GM19438 (cell line): ENCODE measurements at regions not wholly inside any gene's neighbourhood (a gene's known extent, or its start where the extent isn't known, plus 50 kb on each side); places are given as distances from the start of the nearest gene placed in this dataset.

ENCODE experiments used
- ATAC-seq: cut with Tn5 transposase; IDR thresholded peaks from one replicate; pipeline ENCODE4 v1.9.1; 2021; ENCODE audit warnings: low read depth; ENCODE audit not compliant: unreplicated experiment

DNA sequence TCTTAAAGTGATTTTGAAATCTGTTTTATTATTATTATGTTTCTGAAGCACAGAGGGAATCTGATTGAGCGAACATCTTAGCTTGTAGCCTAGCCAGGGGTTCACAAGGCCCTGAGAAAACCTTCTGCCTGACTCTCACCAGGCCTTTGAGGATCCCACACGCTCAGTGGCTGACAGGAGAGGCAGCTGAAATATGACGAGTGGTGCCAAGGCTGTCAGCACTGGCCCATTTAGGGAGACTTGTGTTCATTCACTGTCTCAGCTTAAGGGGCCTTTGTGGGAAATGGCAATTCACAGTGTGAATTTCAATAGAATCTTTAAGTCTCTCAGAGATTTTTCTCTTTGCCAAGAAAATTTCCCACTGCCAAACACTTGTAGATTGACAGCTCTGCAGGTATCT, 770.9 kb downstream of the TUSC7 start:
- ATAC-seq = no peak

DNA sequence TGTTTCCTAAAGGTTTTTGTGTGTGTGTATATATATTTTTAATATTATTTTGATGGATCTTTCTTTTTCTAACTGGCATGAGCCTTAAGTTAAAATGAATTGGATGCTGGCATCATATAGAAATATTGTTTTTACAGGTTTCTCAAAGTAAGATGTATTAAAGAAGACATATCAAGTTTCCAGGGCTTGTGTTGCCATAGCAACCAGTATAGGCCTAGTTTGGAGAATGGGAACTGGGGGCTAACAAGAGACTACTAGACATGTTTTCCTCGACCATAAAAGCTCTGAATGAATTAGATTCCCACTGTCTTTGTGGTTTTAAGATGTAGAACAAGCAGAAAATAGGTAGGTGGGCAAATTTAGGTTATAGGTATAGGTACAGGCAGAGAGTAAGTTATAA, 771.4 kb downstream of the TUSC7 start:
- ATAC-seq = no peak

DNA sequence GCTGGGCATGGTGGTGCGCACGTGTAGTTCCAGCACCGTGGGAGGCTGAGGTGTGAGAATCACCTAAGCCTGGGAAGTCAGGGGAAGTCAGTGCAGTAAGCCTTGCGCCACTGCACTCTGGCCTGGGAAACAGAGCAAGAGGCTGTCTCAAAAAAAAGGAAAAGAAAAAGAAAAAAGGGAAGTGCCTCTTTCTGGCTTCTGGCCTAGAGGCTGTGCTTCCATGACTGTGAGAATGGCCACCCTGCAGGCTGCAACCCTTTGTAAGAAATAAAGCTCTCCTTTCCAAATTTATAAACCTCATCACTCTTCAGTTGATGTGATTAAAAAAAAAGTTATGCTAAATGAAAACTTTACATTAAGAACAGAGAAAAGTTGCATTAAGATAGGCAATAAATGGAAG, 774.3 kb downstream of the TUSC7 start:
- no peak for ATAC-seq

DNA sequence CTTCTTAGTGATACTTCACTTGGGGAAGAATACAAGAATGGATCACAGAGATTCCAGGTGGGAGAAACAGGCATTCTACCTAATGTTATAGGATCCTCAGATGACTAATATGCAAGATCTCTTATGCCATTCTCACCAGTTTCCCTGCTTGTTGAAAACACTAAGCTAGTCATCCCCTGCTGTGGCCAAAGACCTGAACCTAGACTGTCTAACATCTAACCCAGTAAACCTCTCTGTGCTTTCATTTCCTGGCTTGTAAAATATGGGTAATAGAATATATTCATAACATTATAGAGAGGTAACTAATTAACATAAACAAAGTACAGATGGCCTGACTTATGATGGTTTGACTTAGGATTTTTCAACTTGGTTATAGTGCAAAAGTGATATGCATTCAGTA, 776.3 kb downstream of the TUSC7 start:
- no peak for ATAC-seq

DNA sequence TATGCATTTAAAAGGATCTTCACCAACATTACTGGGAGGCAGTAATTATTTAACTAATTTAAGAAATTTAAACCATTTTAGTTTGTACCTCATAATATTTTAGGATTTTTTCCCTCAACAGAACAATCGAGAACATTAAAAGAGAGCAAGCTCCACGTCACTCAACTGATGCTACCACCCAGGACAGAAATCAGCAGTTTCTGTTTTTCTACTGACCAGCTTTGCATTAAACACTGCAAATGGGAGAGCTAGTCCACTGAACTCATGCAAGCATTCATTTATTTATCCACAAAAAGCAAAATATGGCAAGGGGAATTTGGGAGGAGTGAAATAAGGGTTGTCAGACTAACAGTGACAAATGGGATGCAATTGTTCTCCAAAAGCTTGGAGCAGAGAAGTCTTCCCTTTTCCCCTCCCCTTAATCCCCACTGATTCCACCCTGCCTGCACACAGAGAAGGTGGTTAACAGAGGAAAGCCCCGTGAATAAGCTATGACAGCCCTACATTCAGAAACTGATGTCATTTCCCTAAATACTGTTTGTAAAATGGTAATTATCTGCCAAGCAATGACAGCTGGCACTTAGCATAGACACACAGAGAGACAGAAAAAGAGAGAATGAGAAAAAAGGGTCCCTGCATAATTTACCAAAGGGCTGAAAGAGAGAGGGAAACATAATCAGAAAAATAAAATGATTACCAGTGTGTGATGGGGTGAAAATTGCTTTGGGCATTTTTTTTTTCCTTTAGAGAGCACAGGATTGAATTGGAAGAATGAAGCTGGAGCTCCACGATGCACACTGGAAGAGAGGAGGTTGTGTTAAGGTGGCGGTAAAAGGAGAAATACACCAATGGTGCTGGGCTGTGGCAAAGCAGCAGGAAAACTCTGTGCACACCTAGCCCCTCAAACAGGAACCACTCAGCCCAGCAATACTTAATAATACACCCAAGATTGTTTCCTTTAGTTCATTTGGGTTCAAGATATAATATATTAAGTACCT, 777.4 kb downstream of the TUSC7 start:
- peak; percentile 53 for ATAC-seq

DNA sequence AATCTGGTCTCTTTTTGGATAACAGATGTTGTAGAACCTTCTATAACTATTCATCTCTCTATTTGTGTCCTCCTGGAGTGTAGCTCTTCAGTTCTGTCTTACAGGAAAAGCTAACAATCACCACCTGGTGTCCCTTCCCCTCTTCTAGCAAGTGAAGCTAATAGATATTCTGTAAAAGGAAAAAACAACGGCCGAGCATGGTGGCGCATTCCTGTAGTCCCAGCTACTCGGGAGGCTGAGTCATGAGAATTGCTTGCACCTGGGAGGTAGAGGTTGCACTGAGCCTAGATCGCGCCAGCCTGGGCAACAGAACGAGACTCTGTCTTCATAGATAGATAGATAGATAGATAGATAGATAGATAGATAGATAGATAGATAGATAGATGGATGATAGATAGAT, 779.4 kb downstream of the TUSC7 start:
- ATAC-seq = no peak

DNA sequence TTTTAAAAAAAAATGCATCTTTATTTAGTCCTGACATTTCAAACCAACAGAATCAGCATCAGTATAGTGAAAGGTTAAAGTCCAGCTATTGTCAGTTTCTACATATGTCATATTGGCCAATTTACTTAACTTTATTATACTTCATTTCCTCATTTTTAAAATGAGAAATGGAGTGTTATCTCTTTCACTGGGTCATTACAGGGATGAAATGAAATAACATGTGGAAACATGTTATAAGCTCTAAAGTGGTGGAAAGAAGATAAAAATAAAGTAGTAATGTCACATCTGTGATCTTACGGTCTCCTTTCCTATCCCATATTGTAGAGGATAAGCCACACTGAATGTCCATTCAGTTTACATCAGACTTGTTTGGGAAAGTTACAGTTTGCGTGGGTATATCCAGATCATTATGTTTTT, 780.1 kb downstream of the TUSC7 start:
- ATAC-seq = no peak

DNA sequence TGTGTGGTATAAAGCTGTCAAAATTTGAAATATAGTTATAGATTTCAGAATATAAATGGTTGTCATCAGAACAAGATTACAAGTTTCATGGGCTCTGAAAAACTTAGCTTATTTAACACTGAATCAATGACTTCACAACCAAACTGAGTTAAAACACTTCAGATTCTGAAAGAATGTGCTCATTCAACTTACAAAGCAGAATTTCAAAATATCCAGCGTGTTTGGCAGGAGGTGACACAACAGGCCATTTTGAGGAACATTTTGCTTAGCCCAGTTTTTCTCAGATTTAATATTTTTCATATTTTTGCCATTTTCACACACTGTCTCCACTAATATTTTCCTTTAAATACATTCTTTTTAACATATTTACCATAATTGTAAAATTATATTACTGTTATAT, 781.1 kb downstream of the TUSC7 start:
- no peak for ATAC-seq

DNA sequence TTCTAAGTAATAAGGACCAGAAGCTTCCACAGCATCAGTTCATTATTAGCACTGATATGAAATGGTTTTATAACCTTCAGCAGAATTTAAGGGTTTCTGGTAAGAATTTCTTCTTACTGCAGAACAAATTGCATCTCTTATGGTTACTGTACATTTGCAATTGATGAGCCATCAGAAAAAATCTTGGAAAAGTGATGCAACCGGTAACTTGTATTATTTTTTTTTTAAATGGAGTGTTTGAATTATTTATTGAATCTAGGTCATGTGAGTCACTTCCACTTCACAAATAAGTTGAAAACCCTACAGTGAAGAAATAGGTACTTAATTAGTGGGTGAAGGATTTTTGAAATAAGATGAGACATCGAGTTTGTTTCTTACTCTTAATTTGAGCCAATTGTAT, 786.0 kb downstream of the TUSC7 start:
- ATAC-seq = no peak

DNA sequence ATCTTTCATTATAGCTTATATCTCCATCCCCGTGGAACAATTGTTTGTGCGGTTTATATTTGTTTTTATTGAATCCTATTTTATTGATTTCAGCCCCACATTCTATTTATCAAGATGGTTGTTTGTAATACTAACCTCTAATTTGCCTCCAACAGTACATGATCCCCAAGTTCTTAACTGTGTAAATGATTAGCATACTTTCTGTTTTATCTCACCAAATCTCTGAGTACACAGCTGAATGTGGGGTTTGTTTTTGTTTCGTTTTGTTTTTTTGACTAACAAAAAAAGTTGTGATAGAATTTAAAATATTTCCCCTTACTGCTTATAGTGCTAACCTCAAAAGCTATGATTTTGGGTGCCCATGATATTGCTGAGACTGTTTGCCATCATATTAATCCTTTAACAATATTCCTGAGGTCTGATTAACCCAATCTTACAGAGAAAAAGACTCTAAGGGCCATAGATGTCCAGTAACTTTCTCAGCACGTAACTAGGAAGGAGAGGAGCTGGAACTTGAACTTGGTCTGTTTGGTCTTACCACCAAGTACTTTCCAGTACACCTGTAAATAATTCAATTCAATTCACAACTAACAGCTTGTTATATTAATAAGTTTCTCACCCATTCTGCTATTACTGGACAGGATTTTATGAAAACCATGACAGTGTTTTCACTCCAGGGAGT, 789.8 kb downstream of the TUSC7 start:
- ATAC-seq = no peak

DNA sequence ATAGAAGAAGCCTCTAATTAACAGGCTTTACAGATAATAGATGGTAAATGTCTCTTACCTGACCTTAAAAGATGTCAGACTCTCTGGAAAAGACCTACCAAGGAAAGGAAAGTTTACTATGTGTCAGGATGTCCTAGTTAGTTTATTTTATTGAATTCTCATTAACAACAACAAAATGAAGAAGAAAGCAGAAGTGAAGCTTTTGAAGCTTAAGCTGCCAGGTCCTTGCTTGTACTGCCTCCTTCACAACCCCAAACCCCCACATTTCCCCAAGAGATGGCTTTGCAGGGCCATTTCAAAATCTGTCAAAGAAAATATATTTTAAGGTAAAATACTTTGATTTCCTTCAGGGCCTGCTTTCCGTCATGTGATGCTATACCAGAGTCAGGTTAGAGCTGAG, 798.4 kb downstream of the TUSC7 start:
- ATAC-seq = no peak

DNA sequence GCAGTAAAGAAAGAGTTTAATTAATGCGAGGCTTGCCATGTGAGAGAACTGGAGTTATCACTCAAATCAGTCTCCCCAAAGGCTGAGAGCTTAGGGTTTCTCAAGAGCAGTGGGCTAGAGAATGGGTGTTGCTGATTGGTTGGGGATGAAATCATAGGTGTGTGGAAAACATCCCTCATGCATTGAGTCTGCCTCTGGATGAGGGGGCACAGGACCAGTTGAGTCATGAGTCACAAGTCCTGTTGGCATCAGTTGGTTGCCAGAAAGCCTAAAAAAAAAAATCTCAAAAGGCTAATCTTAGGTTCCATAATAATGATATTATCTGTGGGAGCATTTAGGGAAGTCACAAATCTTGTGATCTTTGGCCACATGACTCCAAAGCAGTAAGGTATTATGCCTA, 800.3 kb downstream of the TUSC7 start:
- no peak for ATAC-seq

DNA sequence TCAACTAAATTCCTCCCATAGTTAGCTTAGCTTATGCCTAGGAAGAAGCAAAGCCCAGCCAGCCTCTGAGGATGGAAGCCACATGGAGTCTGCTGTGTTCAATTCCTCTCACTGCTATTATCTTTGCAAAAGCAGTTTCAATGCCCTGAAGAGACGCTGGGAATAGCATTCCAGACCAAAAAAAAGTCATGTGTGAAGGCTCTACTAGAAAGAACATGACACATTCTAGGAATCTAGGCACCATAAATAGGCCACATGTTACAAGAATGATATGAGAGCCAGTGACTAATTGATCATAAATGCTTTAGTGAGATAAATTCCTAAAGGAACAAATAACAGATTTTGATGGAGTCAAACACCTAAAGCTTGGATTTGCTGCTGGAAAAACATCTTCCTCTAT, 800.8 kb downstream of the TUSC7 start:
- no peak for ATAC-seq

DNA sequence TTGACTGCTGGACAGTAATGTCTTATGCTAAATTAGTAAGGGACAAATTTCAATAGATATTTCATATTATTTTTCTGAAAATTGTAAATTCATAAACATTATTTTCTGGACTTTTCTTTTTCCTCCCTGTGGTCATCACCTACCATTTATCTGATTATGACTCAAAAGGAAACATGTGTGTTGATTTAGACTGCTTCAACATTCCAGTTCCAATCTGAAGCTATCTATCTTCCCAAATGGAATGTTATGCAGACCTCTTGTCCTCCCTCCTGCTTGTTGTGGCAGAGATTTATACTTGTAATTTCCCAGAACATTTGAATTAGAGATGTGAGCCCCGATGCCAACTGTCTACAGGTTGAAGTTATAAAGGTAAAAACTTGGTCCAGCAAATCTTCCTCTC, 803.4 kb downstream of the TUSC7 start:
- no peak for ATAC-seq

DNA sequence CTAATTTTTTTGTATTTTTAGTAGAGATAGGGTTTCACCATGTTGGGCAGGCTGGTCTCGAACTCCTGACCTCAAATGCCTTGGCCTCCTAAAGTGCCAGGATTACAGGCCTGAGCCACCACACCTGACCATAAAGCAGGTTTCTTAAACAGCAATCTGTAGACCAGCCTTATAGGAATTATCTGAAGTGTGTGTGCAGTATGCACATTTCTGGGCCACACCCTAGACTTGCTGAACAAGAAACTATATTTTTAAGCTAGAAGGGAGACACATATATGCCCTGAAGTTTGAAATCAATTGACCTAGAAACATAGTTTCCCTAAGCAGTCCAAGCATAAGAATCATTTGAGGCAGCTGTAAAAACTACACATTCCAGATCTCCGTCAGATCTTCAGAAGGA, 805.7 kb downstream of the TUSC7 start:
- no peak for ATAC-seq

DNA sequence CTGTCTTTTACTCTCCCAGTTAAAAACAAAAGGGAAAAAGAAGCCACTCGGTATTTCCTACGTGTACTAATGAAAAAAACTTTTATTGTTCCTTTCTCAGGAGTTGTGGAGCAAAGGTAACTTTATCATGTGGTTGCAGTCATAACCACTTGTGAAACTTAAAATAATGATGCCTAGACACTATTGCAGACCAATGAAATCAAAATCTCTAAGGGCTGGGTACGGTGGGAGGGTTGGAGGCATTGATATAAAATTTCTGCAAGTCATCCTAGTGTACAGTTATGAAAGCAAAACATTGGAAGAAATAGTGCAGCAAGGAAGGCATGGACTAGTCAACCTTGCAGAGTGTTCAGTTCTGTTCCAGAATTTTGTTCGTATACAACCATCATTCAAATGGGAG, 808.8 kb downstream of the TUSC7 start:
- no peak for ATAC-seq

DNA sequence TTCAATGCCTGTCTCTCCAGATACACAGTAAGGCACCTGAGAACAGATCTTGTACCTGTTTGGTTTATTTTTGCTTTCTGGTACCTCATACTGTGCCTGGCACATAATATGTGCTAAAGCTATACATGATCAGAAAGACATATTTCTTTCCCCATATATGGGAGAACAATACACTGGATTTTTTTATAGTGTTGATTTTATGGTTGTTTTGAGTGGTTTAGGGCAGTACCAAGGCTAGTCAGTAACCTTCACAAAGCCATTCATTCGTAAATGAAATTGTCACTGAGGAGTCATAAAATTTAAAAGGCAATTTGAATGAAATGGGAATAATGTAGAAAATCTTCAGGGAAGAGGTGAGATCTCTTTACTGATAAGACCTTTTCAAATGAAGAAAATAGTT, 810.2 kb downstream of the TUSC7 start:
- ATAC-seq = no peak

DNA sequence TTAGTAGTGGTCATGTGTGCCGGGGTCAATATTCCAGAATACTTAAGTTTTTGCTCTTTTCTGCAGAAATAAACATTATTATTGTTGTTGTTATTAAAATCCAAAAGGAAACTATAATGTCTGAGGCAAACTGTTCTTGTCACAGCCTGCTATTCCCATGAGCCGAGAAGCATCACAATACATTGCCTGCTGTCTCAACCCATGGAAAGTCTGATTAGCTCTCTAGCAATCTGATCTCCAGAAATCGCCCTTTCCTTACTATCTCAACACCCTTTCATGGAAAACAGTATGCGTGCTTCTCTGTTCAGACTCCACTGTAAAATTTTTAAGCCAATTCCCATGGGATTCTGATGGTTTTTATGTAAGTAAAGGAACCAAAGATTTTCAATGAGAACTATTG, 811.0 kb downstream of the TUSC7 start:
- no peak for ATAC-seq

DNA sequence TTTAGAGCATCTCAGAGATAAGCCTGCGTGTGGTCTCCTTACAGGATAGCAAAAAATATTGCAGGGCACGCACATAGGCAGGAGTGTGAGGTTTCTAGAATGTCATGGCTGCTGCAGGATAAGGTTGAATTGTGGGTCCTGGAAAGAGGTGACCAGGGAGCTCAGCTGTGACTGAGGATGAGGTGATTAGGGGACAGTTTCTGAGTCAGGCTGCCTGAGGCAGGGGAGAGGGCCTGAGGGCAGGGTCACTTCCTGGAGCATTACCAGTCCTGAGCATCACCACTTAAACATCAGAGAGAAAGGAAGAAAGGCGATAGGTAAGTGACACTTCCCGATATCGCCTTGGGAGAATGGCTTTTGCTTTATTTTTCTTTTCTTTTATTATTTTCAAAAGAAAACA, 813.8 kb downstream of the TUSC7 start:
- no peak for ATAC-seq

DNA sequence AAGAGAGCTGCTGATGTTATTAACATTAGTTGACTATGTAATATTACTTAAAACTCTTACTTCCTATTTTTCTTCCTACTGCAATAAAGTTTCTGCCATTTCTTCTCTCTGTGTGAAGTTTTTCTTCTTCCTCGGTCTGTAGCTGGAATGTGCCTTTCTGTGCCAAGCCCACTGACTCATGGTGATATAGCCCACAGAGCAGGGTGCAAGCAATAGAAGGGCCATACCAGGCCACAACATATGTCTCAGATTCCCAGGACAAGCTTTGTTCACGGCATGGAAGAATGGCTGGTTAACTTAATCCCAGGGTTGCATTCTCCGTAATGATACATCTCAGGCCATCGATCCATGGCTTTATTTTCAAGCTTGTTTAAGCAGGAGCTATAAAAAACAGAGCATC, 815.3 kb downstream of the TUSC7 start:
- no peak for ATAC-seq

DNA sequence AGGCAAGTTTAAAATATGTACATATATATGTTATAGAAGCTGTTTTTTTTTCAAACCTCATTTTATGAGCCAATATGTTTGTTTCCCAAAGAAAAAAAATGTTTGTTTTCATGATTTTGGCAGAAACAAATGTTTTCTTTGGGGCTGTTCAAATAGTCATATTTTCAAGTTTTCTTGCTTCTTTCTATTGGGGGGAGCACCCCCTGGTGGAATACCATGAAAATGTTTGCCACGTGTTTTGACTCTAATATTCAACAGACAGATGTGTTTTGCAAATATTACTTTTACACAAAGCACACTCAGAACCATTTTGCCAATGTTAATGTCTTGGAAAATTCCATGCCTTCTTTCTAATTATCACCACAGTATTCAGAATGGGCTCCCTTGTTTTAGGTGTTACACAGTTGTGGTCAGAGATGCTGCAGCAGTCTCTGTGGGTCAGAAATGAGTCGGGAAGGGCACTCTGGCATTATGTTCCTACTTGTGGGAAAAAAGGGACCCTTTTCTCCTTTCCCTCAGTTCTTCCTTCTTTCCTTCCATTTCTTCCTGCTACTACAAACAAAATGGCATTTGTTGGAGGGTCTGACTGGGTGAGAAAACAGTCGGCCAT, 817.0 kb downstream of the TUSC7 start:
- peak; percentile 72 for ATAC-seq

DNA sequence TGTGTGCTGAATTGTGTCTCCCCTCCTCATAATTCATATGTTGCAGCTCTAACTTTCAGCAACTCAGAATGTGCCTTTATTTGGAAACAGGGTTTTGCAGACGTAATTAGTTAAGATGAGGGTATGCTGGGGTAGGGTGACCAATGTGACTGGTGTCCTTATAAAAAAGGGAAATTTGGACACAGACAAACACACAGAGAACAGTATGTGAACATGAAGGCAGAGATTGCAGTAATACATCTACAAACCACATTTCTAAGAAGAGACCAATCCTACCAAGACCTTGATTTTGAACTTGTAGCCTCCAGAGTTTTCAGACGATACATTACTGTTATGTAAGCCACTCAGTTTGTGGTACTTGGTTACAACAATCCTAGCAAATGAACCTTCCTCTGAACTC, 817.8 kb downstream of the TUSC7 start:
- ATAC-seq = no peak
